ENCODE measurements at regions not wholly inside any gene's neighbourhood (a gene's known extent, or its start where the extent isn't known, plus 50 kb on each side); places are given as distances from the start of the nearest gene placed in this dataset.

DNA sequence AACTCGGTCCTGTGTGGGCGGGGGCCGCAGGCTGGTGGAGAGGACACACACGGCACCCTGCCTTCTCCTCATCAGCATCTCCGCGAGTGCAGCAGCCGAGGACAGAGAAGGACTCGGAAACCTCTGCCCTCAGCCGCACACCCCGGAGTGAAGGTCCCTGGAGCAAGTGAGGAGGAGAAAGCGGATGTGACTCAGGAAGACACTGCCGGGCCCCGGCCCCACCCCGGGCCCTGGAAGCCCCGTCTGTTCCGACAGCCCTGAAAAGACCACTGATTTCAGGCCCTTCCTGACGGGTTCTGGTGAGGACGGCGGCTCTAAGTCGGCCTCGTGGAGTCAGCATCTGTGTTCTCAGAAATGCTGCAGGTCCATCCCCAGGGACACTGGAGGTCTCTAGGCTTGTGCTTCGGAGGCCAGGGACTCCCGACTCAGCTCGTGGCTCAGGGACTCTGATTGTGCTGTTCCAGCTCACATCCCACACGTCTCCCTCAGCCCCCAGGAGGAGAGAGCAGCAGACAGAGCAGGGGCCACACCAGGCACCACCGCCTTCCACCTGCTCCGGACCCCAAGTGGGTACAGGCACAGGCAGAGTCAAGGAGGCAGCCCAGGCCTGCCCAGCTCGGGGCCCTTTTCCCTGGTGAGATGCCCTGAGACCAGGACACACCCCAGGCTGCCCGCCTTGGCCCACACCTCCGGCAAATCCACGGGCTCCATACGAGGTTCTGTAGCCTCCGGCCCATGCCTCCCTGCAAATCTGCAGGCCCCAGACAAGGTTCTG is 134.5 kb upstream of the NKX1-1 start:
- DNase-seq, result no peak

DNA sequence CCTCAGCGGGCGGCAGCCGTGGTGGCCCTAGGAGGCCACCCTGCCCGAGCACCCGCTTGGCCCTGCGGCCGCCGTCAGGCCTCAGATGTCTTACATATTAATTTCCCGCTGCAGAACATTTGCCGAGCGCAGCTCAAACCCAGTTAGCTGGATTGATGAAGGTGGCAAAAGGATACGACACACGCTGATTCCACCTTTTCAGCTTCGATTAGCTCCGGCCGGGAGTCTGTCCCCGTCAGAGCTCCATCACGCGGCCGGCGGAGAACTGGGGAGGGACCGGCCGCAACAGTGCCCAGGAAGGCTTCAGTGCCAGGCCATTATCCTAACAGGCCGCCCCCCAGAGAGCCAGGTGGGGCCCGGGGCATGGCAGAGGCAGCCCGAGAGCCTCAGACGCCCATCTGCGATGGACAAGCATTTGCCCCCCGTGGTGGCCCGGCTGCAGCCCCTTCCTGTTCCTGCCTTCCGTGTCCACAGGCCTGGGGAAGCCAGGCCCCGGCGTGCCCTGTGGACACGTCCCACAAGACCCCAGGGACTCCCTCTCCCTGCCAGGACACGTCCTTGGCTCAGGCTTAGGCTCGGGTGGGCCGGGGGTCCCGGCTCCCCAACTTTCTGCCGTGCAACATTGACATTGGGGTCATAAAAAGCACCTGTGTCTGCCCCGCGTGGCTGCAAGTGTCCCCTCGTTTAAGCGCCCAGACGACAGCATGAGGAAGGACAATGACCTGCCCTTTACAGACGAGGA is 133.8 kb upstream of the NKX1-1 start:
- DNase-seq, result no peak

GRCh38 chr4:1538941-1539772 is 132.9 kb upstream of the NKX1-1 start:
- DNase-seq, result no peak

DNA sequence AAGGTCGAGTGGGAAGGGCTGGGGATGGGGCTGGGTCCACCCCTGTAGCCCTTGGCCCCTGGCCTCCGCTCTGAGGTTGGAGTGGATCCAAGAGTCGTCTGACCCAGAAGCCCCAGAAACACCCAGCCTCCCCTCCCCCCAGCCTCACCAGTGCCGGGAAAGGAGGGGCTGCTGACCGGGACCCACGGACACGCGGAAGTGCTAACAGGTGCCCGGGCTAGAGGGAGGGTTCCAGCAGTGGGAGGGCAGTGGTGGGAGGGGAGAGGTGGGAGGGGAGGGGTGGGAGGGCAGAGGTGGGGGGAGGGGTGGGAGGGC is 131.8 kb upstream of the NKX1-1 start:
- no peak for DNase-seq

GRCh38 chr4:1537410-1538095 is 131.3 kb upstream of the NKX1-1 start:
- DNase-seq, result no peak

- DNase-seq, result no peak
Measured at GRCh38 chr4:1536579-1537409, 130.6 kb upstream of the NKX1-1 start.

DNA sequence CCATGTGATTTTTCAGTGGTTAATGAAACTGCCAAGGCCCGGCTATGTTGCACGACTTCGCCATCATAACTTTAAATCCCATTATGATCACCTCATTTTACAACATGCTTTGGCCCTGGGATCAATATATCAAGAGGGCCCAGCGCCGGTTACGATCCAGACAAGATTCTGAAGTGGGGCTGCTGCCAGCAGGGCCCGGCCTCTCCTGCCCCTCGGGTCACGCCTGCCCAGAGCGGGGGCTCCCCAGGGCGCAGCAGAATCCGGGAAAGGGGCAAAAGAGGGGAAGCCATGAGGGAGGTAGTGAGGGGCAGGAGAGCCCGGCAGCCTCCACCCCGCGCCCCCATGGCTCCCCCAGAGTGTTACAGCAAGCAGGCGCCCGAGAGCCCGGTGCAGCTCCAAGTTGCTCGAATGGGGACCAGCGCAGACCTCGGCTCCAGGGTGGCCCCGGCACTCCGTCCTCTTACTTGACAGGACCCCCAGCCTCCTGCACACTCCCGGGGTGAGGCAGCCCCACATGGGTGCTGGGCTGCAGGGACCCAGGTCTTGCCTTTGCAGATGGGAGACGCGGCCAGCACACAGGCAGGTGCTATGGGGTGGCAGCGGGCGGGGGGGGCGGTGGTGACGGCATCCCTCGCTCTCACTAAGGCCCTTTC is 129.8 kb upstream of the NKX1-1 start:
- no peak for DNase-seq

GRCh38 chr4:1534876-1535526 is 128.8 kb upstream of the NKX1-1 start:
- DNase-seq, result no peak

GRCh38 chr4:1534095-1534872 is 128.0 kb upstream of the NKX1-1 start:
- no peak for DNase-seq

GRCh38 chr4:1533501-1534064 is 127.3 kb upstream of the NKX1-1 start:
- DNase-seq, result no peak

GRCh38 chr4:1532549-1533395 is 126.5 kb upstream of the NKX1-1 start:
- no peak for DNase-seq

- DNase-seq, result no peak
Measured at GRCh38 chr4:1531683-1532548, 125.7 kb upstream of the NKX1-1 start.

GRCh38 chr4:1530356-1530755 is 124.1 kb upstream of the NKX1-1 start:
- no peak for DNase-seq

DNA sequence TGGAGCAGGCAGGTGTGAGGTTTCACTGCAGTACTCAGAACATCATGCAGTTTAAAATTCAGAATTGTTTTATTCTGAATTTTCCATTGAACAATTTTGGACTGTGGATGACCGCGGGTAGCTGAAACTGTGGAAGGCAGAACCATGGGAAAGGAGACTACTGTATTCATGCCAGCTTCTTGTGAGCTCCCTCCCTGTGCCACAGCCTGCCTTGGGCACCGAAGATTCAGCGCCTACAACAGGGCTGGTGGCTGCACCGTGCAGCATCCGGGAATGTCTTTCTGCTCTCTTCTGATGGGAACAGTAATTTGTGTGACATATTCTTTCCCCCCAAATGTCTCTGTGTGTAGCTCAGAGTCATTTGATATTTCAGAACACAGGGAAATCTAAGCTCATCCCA is 118.5 kb upstream of the NKX1-1 start:
- no peak for DNase-seq

- no peak for DNase-seq
Measured at GRCh38 chr4:1523907-1524636, 117.8 kb upstream of the NKX1-1 start.

GRCh38 chr4:1523506-1523905 is 117.3 kb upstream of the NKX1-1 start:
- DNase-seq, result no peak

- no peak for DNase-seq
Measured at GRCh38 chr4:1523033-1523432, 116.8 kb upstream of the NKX1-1 start.
